HepG2 (cell line): ENCODE measurements at regions not wholly inside any gene's neighbourhood (a gene's known extent, or its start where the extent isn't known, plus 50 kb on each side); places are given as distances from the start of the nearest gene placed in this dataset.

Source experiments
- ATAC-seq: fragments of 200-7000 bp; cut with Tn5 transposase; 3 replicates; pipeline ENCODE4 v1.9.1; 2020; ENCODE audit warnings: mild to moderate bottlenecking, moderate library complexity
- BruUV-seq: library from RNA; stranded (reverse); fragments of 400-500 nt; replicated peaks from 2 replicates; lab custom pipeline; 2021; lab: Mats Ljungman, UMichigan
- CTCF ChIA-PET: fragments of 300-600 bp; formaldehyde crosslinking; extraction: SDS; loops from one replicate; lab custom pipeline; 2021; ENCODE audit warnings: low total read pairs, inconsistent platforms, low intra/inter-chr PET ratio; lab: Yijun Ruan, JAX
- POLR2A ChIA-PET: fragments of 350-600 bp; sonication (Branson Sonifier 250); formaldehyde crosslinking; loops from one replicate; lab custom pipeline; 2020; ENCODE audit warnings: antibody characterized with exemption, inconsistent platforms; lab: Yijun Ruan, JAX
- DNase-seq: peaks from one replicate; pipeline ENCODE4 v3.0.0-alpha.2; 2015; ENCODE audit warnings: low spot score
- FAIRE-seq: peaks from 3 replicates; lab custom pipeline; 2011; peaks lifted over from hg19 to GRCh38; lab: Jason Lieb, UNC
- H2AFZ ChIP-seq: one replicate; pipeline ENCODE4 v1.6.1; 2011; ENCODE audit warnings: low read length, inconsistent platforms
- H3K27ac ChIP-seq: fragments of 300-600 bp; 3 replicates; pipeline ENCODE4 v1.8.0; 2011; ENCODE audit warnings: mixed run types, mild to moderate bottlenecking, mixed read lengths, low read length, inconsistent platforms; ENCODE audit not compliant: insufficient read depth; ENCODE audit errors: extremely low read length
- H3K27me3 ChIP-seq, 2 experiments: fragments of 200-600 bp in 1 of 2; 2 replicates in 1 of 2; 3 replicates in 1 of 2; pipeline versions ENCODE4 v1.6.0 to v1.8.0; 2011; ENCODE audit warnings: low read length in 2 of 2, mild to moderate bottlenecking in 2 of 2, moderate library complexity in 2 of 2, inconsistent platforms in 1 of 2; ENCODE audit not compliant: insufficient read depth in 2 of 2, control insufficient read depth in 1 of 2
- H3K36me3 ChIP-seq, 2 experiments: fragments of 200-600 bp in 1 of 2; replicated peaks in 1 of 2; 2 replicates in 1 of 2; 3 replicates in 1 of 2; pipeline versions ENCODE4 v1.5.1 to v1.8.0; 2011; ENCODE audit warnings: low read length in 2 of 2, inconsistent platforms in 1 of 2; ENCODE audit not compliant: insufficient read depth in 2 of 2, control insufficient read depth in 1 of 2
- H3K4me1 ChIP-seq: 2 replicates; pipeline ENCODE4 v1.5.1; 2012; ENCODE audit warnings: low read length, inconsistent platforms; ENCODE audit not compliant: insufficient read depth
- H3K4me2 ChIP-seq: 2 replicates; pipeline ENCODE4 v1.6.0; 2011; ENCODE audit warnings: low read depth, low read length, inconsistent platforms
- H3K4me3 ChIP-seq, 3 experiments: fragments of 200-600 bp in 1 of 3; sonication (generic), shearing (Covaris generic) in 1 of 3; replicated peaks in 1 of 3; 2 replicates each; pipeline ENCODE4 v1.5.1; 2011 to 2016; ENCODE audit warnings: low read length in 3 of 3, inconsistent platforms in 2 of 3, low read depth in 2 of 3, mild to moderate bottlenecking in 2 of 3, control low read depth in 1 of 3, mixed read lengths in 1 of 3; ENCODE audit not compliant: insufficient read depth in 1 of 3
- H3K79me2 ChIP-seq: one replicate; pipeline ENCODE4 v1.6.1; 2011; ENCODE audit warnings: low read length, inconsistent platforms; ENCODE audit not compliant: insufficient read depth
- H3K9ac ChIP-seq: 2 replicates; pipeline ENCODE4 v1.6.0; 2011; ENCODE audit warnings: mild to moderate bottlenecking, low read depth, low read length, inconsistent platforms; ENCODE audit not compliant: insufficient read depth
- H3K9me3 ChIP-seq: 2 replicates; pipeline ENCODE4 v1.5.1; 2012; ENCODE audit warnings: mild to moderate bottlenecking, low read length
- H4K20me1 ChIP-seq: 2 replicates; pipeline ENCODE4 v1.6.0; 2011; ENCODE audit warnings: inconsistent platforms, mild to moderate bottlenecking, low read length, moderate library complexity; ENCODE audit not compliant: insufficient read depth
- ERF ChIP-seq: IDR thresholded peaks from 2 replicates; pipeline ENCODE4 v1.6.1; 2018; ENCODE audit warnings: missing biosample characterization, missing genetic modification reagents
- PTBP1 ChIP-seq: fragments of 200-400 bp; formaldehyde crosslinking; IDR thresholded peaks from 2 replicates; pipeline ENCODE4 v1.6.1; 2018; ENCODE audit warnings: low read length, low read depth; ENCODE audit not compliant: poor library complexity, severe bottlenecking
- ZNF512B ChIP-seq: sonication (generic); formaldehyde crosslinking; IDR thresholded peaks from 2 replicates; pipeline ENCODE4 v1.5.1; 2020; ENCODE audit warnings: missing genetic modification reagents, mild to moderate bottlenecking, borderline replicate concordance
- ZNF576 ChIP-seq: sonication (generic); formaldehyde crosslinking; IDR thresholded peaks from 2 replicates; pipeline ENCODE4 v1.4.0; 2020; ENCODE audit warnings: mild to moderate bottlenecking, missing genetic modification reagents
- ZNF607 ChIP-seq: sonication (generic); formaldehyde crosslinking; IDR thresholded peaks from 2 replicates; pipeline ENCODE4 v1.5.1; 2020; ENCODE audit warnings: missing genetic modification reagents, mild to moderate bottlenecking, borderline replicate concordance
- ZNF629 ChIP-seq: sonication (generic); formaldehyde crosslinking; conservative IDR thresholded peaks from 2 replicates; pipeline ENCODE4 v1.5.0; 2020; ENCODE audit warnings: missing genetic modification reagents
- ZNF710 ChIP-seq: sonication (generic); formaldehyde crosslinking; IDR thresholded peaks from 2 replicates; pipeline ENCODE4 v1.5.0; 2020; ENCODE audit warnings: mild to moderate bottlenecking, missing genetic modification reagents, borderline replicate concordance
- ZSCAN22 ChIP-seq: sonication (generic); formaldehyde crosslinking; IDR thresholded peaks from 2 replicates; pipeline ENCODE4 v1.4.0; 2020; ENCODE audit warnings: mild to moderate bottlenecking, missing genetic modification reagents
- WGBS: methylation state at CpG from one replicate; pipeline ENCODE4 v1.1.6; 2017; ENCODE audit warnings: low lambda C conversion rate; 5-methylcytosine and 5-hydroxymethylcytosine counted together
- in situ Hi-C: cut with HindIII; loops from 2 replicates; pipeline ENCODE4 v1.10.0; 2017; ENCODE audit warnings: low pct_unique_long_range_greater_than_20kb; ENCODE audit not compliant: extremely low pct_ligation_motif_present
- intact Hi-C: fragments of 100-400 bp; cut with micrococcal nuclease; formaldehyde crosslinking; loops from one replicate; pipeline ENCODE4 v1.10.0; 2022; ENCODE audit not compliant: unreplicated experiment

DNA sequence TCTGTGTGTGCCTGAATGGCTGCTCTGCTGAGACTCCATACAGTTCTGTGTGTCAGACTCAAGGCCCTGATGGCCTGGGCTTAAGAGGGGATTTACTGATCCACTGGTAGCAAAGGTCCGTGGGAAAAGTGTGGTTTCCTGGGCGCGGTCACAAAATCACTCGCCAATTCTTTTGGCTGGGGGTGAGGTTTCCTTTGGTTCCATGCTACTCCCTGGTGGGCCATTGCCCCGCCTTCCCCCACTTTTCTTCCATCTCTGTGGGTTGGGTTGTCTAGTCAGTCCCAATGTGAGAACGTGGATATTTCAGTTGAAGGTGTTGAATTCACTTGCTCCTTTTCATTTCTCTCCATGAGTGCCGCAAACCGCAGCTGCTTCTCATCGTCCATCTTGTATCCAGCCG is 162.7 kb upstream of the NRXN1 start:
- no peak overlapping the region for H3K4me2 ChIP-seq
- no peaks in the 10 kb centered on the region for H4K20me1 ChIP-seq
- FAIRE-seq (no peak), DNase-seq (no peak), ATAC-seq (no peak)
- BruUV-seq = no TSS peak
- no peaks in the 10 kb centered on the region for H3K79me2 ChIP-seq
- H2AFZ ChIP-seq = no peak overlapping the region
- H3K4me3 ChIP-seq = no peak overlapping the region
- 53% methylated on average over 10 of the region's 10 CpGs for WGBS
- no peaks in the 10 kb centered on the region for H3K27me3 ChIP-seq
- intact Hi-C loops (no loop called here), in situ Hi-C loops (no loop called here)
- ChIA-PET CTCF (no interaction called here), POLR2A (no interaction called here)
- no peaks in the 10 kb centered on the region for H3K36me3 ChIP-seq
- H3K9ac ChIP-seq = no peak overlapping the region
- no peaks in the 10 kb centered on the region for H3K4me1 ChIP-seq
- peaks cover 95% of the 10 kb centered on the region for H3K9me3 ChIP-seq
- TF ChIP-seq ZSCAN22 (CRISPR knock-in tag) (no peak), ZNF607 (no peak), ZNF512B (CRISPR knock-in tag) (no peak), ZNF576 (no peak), PTBP1 (no peak), ZNF629 (CRISPR knock-in tag) (no peak), ERF (CRISPR knock-in tag) (no peak), ZNF710 (CRISPR knock-in tag) (no peak)
- H3K27ac ChIP-seq = no peak overlapping the region
